AG09319 (cell line): ENCODE measurements at regions not wholly inside any gene's neighbourhood (a gene's known extent, or its start where the extent isn't known, plus 50 kb on each side); places are given as distances from the start of the nearest gene placed in this dataset.

Experiments
- DNase-seq: peaks from one replicate; pipeline ENCODE4 v3.0.0-alpha.2; 2010; ENCODE audit warnings: low read depth; ENCODE audit errors: extremely low read depth
- TF ChIP-seq, protein P1 (sequence below): IDR thresholded peaks from 2 replicates; pipeline ENCODE4 v1.5.1; 2011; ENCODE audit warnings: low read depth, mild to moderate bottlenecking, inconsistent platforms, low read length, moderate library complexity

DNA sequence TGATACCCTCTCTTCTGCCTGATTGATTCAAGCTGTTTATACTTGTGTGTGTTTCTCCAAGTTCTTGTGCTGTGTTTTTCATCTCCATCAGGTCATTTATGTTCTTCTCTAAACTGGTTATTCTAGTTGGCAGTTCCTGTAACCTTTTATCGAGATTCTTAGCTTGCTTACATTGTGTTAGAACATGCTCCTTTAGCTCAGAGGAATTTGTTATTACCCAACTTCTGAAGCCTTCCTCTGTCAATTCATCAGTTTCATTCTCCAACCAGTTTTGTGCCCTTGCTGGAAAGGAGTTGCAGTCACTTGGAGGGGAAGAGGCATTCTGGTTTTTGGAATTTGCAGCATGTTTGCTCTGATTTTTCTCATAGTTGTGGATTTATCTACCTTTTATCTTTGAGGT, 126.2 kb upstream of the FTMT start:
- no peak for DNase-seq
- TF ChIP-seq, protein P1, sequence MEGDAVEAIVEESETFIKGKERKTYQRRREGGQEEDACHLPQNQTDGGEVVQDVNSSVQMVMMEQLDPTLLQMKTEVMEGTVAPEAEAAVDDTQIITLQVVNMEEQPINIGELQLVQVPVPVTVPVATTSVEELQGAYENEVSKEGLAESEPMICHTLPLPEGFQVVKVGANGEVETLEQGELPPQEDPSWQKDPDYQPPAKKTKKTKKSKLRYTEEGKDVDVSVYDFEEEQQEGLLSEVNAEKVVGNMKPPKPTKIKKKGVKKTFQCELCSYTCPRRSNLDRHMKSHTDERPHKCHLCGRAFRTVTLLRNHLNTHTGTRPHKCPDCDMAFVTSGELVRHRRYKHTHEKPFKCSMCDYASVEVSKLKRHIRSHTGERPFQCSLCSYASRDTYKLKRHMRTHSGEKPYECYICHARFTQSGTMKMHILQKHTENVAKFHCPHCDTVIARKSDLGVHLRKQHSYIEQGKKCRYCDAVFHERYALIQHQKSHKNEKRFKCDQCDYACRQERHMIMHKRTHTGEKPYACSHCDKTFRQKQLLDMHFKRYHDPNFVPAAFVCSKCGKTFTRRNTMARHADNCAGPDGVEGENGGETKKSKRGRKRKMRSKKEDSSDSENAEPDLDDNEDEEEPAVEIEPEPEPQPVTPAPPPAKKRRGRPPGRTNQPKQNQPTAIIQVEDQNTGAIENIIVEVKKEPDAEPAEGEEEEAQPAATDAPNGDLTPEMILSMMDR = no peak

DNA sequence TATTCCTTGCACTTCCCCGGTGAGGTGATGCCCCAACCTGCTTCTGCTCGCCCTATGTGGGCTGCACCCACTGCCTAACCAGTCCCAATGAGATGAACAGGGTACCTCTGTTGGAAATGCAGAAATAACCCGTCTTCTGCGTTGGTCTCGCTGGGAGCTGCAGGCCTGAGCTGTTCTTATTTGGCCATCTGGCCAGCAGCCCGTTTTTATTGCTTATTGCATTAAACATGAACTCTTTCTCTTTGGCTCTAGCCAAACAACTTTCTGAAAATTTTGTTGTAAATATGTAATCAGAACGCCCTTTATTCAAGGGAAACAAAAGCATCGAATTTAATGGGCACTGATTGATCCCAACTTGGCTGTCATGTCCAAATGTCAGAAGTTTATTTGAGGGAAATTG, 124.7 kb upstream of the FTMT start:
- TF ChIP-seq, protein P1 = no peak

DNA sequence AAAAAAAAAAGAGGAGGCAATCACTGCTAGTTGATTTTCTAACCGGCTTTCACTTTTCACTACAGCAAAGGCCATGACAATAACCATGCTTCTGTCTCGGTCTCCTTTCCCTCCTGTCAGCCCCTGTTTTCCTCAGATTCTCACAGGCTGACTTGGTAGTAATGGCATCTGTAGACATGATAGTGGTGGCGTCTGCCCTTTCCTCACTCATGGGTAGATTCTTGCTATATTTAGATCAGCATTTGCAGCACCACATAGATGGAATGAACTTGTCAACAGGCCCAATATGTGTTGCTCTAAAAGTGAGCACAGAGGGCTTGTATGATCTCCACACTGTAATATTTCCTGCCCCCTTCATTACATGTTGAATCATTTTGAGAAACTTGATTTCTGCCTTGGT, 120.3 kb upstream of the FTMT start:
- TF ChIP-seq, protein P1 = no peak
- no peak for DNase-seq

More for the DNA sequence above, 124.7 kb upstream of the FTMT start:
- DNase-seq = no peak

DNA sequence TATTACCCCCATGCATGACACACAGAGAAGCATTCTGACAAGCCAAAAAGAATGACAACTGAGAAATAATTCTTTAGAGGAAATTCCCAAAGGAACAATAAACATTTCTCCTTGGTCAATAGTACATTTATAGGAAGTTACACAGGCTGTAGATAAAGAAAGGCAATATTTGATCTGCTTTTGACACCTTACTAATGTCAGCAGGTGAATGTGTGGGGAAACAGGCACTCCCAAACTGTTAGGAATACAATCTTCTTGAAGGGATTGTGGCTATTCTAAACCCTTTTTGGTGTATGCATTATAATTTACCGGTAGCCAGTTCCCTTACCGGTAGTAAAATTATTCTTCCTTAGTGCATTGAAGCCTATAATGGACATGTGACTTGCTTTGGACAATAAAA, 116.1 kb upstream of the FTMT start:
- TF ChIP-seq, protein P1 = no peak
- no peak for DNase-seq

DNA sequence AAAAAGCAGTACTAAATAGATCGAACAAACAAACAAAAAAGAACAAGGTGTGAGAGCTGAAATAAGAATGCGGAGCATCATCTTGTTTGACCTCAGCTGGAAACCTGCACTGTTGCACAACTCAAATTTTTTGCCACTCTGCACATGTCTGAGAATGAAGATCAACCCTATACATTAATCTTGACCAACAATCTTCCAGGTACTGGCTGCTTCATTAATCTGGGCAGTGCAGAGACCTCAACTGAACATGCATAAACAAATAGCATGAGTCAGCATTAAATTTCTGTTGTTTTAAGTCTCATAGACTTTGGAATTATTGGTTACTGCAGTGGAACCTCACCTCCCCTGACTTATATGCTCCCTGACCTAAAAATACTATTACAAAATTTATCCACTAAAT, 114.6 kb upstream of the FTMT start:
- no peak for DNase-seq

DNA sequence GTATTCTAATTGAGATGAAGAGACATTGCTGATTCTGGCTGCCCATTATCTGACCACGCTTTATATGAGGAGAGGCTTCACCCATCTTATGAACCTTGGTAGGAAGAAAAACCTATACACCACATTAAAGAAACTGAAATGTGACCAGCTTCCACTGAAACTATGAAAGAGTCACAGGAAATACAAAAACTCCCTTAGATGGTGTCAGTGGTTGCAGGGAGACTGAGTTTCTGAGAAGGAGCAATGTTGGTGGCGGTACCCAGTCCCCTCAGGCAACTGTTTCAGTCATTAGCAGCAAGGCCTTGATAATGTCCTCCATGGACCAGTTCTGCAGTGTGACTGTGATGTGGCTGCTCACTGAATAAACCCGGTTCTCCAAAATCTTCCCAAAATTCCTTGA, 110.5 kb upstream of the FTMT start:
- no peak for DNase-seq
- TF ChIP-seq, protein P1 = no peak

More for the DNA sequence above, 114.6 kb upstream of the FTMT start:
- TF ChIP-seq, protein P1 = no peak

DNA sequence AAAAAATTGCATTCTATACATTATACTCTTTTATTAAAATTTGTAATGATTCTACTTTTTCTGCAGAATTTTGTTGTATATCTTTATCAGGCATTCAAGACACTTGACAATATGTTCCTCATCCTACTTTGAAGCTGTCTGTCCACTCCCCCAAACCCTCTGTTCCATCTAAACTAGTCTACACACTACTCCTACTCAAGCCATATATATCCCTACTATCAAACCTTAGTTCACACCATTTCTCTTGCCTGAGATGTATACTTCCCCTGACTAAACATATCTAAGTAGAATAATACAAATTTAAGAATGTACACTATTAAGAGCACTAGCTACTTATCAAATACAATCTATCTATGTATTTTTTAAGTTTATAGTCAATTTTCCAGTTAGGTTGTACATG, 107.1 kb upstream of the FTMT start:
- TF ChIP-seq, protein P1 = no peak
- DNase-seq = no peak
